K562 (cell line): ENCODE measurements at regions not wholly inside any gene's neighbourhood (a gene's known extent, or its start where the extent isn't known, plus 50 kb on each side); places are given as distances from the start of the nearest gene placed in this dataset.

Experiments used
- BCL6 ChIP-seq: fragments of 250-450 bp; sonication (Bioruptor Pico); IDR thresholded peaks from 2 replicates; pipeline ENCODE4 v1.4.0; 2020
- ZNF318 ChIP-seq, 2 experiments: fragments of 450-650 bp; IDR thresholded peaks; 2 replicates each; pipeline ENCODE4 v1.6.1; 2016; ENCODE audit warnings: mild to moderate bottlenecking in 2 of 2, borderline replicate concordance in 1 of 2, low read depth in 1 of 2, moderate library complexity in 1 of 2

GRCh38 chr10:78335691-78336401 is 302.2 kb downstream of the RPS24 start (continued):
- TF ChIP-seq ZNF318 (IDR thresholded peaks at IDR 0.05; ENCODE audit: borderline replicate concordance in 1 of 2, low read depth in 1 of 2): no peak
- TF ChIP-seq BCL6: no peak
